ENCODE measurements at regions not wholly inside any gene's neighbourhood (a gene's known extent, or its start where the extent isn't known, plus 50 kb on each side); places are given as distances from the start of the nearest gene placed in this dataset.

GRCh38 chr12:125203145-125203765, 138.0 kb downstream of the AACS start:
- TF ChIP-seq CTCF (IDR thresholded peaks at IDR 0.05) (peak in 5 of 6 experiments; percentile 19 to 46 (median 40)), POLR2A (IDR thresholded peaks at IDR 0.05) (no peak)
